NCI-H1417 (cell line): ENCODE measurements at regions not wholly inside any gene's neighbourhood (a gene's known extent, or its start where the extent isn't known, plus 50 kb on each side); places are given as distances from the start of the nearest gene placed in this dataset.
A peak's percentile ranks its signal among the peaks of the same experiment; 100 is the strongest.

ENCODE experiments used
- DNase-seq, 3 experiments: peaks; one replicate each; lab custom pipeline; 2025; lab: John Stamatoyannopoulos, UW

DNA sequence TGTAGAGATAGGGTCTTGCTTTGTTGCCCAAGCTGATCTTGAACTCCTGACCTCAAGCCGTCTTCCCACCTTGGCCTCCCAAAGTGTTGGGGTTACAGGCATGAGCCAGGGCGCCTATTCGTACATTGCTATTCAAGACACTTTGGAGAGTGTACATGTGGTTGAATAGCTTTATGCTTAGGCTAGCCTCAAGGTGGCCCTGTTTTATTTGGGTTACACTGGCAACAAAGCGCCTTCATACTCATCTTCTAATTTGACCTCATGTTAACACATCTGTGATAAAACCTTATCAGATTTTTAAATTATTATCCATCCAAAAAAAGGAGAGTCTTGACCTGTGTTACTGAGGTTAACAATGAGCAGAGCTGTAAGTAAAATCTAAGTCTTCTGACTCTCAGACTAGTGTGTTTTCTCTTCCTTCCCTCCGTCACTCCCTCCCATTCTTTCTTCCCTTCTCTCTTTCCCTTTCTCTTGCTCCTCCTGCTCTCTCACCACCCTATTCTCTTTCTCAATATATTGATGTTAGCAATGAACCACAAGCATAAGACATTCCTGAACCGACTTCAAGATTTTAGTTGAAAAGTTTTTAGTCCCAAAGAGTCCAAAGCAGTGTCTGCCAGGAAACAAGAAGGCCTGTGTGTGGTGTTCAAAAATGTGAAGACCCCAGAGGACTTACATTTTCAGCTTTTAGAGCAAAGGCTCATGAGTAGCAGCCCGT, 603.7 kb upstream of the CFAP20DC start:
- no peak for DNase-seq

GRCh38 chr3:59644479-59645402, 594.9 kb upstream of the CFAP20DC start:
- DNase-seq, result no peak

DNA sequence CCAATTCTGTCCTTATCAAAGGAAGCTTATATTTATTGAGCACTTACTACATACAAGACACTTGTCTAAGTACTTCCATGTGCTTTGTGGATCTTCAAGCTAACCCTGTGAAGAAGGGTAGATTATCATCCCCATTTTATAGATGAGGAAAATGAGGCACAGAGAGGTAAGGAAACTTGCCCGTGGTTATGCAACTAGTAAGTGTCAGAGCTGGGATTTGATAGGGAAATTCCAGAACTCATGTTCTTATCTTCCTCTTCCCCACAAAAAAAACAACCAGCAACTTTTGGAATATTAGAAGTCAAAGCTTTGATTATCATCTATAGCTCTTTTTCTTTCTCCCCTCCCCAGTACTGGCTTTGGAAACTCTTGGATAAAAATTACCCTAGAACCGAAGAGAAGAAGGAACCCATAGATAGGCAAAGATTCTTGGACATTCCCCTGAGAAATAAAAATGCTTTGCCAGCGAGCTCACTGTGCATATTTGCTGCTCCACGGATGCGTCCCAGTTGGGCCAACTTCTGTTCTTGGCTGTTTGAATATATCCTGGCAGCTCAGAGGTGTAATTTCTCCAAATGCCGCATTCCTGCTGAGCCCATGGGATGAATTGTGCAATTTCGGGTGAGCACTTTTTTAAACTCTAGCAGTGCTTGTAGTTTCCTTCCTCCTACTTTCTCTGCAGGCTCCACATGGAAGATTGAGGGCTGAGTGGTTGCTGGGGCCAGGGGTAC, 591.5 kb upstream of the CFAP20DC start:
- DNase-seq, result no peak

- peak in 2 of 3 experiments; percentile 12 to 59 for DNase-seq
Measured at GRCh38 chr3:59632760-59633573, 583.1 kb upstream of the CFAP20DC start.

- DNase-seq, result no peak
Measured at GRCh38 chr3:59631482-59631881, 581.7 kb upstream of the CFAP20DC start.

GRCh38 chr3:59621037-59621436, 571.2 kb upstream of the CFAP20DC start:
- no peak for DNase-seq

DNA sequence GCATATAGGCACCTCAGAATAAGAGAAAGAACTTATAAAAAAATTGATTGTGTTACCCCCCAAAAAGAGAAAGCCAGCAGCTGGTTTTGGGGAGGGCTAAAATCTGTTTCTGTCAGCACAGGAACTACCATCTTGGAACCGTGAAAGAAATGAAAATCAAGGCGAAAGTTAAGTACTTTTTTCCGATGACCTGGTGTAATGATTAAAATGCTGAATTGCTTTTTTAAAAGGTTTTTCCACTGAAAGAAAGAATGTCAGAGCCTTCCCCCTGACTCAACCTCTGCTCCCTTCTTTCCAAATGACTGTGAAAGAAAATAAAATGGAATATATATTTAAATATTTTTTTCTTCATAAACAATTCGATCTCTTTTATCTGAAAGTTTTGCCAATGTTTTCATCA, 570.5 kb upstream of the CFAP20DC start:
- DNase-seq, result no peak

- no peak for DNase-seq
Measured at GRCh38 chr3:59612444-59612715, 562.6 kb upstream of the CFAP20DC start.

DNA sequence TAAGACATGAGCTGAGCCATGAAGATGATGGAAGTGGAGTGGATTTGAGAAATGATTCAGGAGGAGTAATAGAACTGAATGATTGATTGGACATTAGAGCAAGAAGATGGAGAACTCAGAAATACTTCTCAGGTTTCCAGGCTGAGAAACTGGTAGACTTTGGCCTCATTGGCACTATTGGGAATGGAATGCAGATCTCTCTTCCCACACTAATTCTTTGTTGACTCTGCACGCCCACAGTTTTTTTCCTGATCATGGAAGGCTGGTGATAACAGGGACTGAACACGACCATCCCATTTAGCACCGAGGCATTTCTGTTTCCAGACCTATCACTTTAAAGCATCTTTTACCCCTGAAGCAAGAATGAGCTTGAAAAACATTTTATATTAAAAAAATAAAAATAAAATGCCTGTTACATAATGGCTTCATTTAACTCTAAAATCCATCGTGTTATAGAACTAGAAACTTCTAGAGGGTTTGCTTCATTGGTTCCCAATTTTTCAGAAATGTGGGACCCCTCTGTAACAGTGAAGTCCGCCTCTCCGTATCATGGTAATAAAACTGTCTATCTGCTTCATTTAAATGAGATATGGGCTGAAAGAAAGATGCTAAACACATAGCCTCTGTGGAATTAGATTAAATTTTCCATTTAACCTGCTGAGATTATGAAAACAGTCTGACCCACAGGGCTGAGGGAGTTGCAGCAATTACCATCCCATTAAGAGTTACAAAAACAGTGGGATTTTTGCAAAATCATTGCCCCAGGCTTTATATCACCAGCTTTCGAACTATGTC, 562.0 kb upstream of the CFAP20DC start:
- no peak for DNase-seq

- peak in 1 of 3 experiments; percentile 25 for DNase-seq
Measured at GRCh38 chr3:59609657-59610348, 560.0 kb upstream of the CFAP20DC start.

DNA sequence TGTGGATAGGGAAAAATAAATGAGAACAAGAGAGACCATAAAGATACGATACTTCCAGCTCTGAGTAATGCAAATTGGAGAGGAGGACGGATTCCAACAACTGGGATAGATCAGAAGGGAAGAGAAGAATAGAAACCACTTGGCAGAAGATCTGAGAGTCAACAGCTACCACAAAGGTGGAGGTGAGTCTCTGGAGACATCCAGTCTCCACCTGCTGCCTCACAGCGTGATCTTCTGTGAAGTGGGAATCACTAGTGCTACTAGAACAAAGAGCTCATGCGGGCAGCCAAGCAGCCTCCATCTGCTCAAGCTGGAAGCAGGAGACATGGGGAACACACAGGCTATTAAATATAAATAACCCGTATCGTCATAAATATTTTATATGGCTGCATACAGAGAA, 558.5 kb upstream of the CFAP20DC start:
- peak; percentile 47 to 88 (median 79) for DNase-seq

DNA sequence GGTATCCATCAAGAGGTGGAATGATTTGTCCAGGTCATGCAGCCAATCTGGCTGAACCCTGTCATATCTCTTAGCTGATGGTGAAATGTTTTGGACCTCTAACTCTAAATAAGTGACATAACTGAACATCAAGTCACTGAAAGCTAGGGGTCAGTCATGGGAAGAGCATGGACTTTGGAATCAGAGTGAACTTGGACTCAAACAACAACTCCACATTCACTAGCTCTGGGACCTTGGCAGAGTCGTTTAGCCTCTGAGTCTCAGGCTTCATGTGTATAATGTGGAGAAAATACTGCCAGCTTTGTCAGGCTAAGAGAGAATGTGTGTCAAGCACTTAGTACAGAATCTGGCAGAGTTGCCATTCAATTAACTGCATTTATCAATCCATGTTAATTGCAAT, 557.8 kb upstream of the CFAP20DC start:
- no peak for DNase-seq

DNA sequence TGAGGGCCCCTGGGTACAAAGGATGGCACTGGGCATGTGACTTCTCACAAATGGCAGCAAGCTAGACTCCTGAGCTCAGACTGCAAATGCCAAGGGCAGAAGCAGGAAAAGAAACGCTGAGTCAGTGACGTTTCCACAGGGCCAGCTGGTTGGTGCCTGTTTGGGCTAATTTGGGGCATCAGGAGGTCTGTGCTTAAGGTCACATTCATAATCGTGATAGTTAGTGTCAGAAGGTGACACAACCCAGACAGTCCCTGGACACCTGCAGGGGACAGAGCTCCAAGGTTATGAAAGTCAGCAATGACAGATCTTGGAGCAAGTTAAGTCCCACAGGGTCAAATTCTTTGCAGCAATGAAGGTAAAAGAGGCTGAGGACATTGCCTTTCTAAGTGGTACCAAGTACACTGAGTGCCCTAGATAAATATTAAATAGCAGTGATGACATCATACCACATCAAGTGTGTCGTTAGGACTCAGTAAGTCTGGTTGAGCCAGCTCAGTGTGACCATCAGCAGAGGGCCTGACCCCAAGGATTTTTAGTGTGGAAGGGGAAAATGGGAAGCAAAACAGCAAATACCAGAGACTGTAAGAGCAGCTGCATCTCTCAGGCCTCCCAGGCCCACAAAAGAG, 556.9 kb upstream of the CFAP20DC start:
- DNase-seq, result peak in 1 of 3 experiments; percentile 25

- peak; percentile 21 to 77 (median 48) for DNase-seq
Measured at GRCh38 chr3:59605944-59606534, 556.2 kb upstream of the CFAP20DC start.

GRCh38 chr3:59605318-59605717, 555.5 kb upstream of the CFAP20DC start:
- DNase-seq, result peak; percentile 30 to 70 (median 50)

DNA sequence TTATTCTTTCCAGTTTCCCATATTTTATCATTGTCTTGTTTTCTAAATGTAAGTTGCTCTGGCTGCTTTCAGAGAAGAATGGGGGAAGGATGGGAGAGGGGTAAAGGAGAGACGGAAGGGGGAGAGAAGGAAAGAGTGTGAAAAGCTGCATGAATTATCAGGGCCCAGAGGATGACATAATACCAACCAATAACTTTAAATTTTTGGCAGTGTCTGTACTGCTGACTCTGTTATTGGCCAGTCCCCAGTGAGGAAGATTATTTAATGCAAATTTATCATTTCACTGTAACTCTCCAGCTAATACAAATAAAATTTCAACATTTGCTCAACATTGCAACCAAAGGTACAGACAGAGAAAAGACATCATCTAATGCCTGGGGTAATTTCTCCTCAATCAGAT, 551.7 kb upstream of the CFAP20DC start:
- no peak for DNase-seq

DNA sequence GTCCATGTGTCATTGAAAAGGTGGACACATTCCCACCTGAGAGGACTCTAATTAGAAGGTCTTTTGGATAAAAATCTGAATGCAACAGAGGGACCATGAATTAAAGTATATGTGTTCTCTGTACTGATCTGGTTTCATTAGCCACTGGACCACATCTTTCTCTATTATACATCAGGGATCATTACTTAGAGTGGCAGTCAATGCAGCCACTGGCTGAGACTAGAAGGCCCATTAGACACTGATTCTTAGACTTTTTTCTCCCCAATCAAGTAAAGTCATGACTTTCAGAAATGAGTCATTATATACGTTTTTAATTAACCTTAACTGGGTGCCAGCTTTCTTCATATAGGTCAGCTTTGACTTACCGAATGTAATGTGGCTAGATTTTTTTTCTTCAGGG, 550.8 kb upstream of the CFAP20DC start:
- no peak for DNase-seq

GRCh38 chr3:59596741-59597140, 546.9 kb upstream of the CFAP20DC start:
- DNase-seq, result no peak

DNA sequence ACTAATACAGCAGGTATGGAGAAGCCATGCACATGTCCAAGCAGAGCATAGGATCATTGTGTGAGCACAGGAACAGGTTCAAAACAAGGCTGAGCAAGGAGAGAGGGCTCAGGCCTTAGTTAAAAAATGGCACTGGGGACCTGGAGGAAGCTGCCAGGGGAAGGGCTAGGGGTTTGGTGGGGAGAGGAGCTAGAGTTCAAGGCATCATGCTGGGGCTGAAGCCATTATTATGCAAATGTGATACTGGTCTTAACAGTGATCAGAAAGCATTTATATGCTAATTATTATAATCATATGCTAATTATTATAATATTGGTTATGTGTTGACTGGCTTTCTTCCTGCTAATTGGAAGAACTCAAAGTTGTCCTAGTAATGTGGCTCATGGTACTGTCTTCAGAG, 546.0 kb upstream of the CFAP20DC start:
- no peak for DNase-seq

DNA sequence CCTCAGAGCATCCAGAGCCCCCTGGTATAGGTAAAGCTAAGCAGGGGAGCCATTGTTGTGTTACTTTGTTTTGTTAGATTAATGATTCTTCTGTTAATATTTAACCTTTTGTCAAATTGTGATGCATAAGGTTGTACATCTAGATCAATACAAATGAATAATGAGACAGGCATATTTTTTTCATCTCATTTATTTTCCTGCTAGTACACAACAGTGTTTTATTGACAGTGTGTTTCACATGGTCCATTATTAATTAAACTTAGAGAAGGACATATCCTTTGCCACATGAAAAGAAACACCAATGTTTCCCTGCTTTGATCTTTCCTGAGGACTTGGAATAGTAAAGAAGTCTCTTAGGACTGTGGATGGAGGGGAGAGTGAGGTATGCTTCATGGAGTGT, 543.6 kb upstream of the CFAP20DC start:
- no peak for DNase-seq
